ENCODE measurements at regions not wholly inside any gene's neighbourhood (a gene's known extent, or its start where the extent isn't known, plus 50 kb on each side); places are given as distances from the start of the nearest gene placed in this dataset.

DNA sequence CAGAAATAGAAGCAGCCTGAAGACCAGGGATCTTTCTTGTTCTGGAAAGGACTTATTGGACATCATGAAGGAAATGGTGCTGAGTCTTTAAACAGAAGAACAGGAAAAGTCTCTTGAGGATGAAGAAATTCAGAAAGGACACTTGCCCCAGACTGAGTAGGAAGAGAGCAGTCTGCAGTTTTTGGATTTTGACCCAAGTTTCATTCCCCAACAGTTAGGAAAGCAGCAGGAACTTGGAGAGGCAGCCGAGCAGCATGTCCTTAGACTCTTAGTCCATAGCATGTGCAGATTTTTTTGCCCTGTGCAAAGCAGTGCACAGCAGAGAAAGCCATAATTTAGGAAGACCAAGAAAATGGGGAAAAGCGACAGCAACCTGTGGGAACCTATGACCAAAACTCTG lies 927.2 kb upstream of the AUTS2 start:
- no peak for DNase-seq (ENCODE audit: low read depth)

DNA sequence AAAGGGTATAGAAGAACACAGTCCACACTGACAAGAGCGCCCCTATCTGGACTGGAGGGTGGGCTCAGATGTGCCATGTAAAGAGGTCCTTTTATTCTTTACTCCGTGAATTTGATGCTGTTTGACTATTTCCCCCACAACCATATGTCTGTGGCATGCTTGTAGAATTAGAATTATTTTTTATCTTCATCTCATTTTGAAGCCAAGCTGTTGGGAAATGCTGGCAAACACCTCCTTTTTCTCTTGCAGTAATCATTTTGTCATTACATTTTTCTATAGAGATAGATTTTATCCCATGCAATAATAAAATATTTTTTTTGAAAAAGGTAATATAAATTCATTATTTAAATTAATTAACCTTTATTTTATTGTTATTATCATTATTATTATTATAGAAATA lies 926.6 kb upstream of the AUTS2 start:
- no peak for DNase-seq (ENCODE audit: low read depth)

DNA sequence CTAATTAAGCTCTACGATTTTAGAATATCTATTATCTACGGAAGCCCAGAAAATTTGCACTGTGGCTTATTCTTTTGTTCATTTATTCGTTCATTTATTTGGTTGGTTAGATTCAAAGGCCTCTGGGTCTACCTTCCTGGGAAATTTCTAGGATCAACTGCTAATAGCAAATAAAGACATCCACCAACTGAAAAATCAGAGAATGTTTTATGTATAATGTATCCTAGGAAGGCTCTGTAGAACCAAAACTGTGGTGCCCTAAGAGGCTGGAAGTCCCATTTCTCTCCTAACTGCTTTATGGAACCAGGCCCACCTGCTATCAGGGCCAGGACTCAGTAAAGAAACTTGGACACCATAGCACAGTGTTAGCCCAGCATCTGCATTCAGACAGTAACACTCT lies 923.4 kb upstream of the AUTS2 start:
- no peak for DNase-seq (ENCODE audit: low read depth)

DNA sequence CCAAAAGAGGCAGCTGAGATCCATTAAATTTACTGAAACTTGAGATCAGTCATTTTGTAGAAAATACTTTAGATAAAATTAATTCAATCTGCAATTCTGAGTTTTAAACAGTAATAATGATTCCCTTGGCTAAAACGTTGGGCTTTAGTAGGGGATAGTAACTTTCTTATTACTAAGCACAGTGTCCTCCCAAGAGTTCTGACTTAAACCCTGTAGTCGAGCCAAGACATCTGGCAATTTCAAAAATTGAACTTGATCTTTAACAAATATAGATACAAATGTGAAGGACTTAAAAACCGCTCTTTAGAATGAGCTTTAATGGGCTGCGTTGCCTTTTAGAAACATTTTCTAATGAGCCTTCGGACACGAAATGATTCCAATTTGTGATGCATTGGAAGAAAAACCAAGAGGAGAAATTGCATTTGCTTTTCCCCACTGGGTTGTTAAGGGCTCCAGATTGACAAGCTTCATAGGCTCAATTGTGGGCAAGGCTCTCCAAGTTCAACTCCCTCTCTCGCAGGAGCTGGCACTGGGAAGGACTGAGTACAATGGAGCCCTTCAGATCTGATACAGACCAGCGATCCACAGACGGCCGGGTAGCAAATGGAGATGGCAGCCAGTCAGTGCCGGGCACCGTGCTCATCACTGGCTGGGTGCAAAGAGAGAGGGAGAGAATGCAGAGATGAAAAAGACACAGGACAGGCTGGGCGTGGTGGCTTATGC lies 921.3 kb upstream of the AUTS2 start:
- no peak for DNase-seq (ENCODE audit: low read depth)

DNA sequence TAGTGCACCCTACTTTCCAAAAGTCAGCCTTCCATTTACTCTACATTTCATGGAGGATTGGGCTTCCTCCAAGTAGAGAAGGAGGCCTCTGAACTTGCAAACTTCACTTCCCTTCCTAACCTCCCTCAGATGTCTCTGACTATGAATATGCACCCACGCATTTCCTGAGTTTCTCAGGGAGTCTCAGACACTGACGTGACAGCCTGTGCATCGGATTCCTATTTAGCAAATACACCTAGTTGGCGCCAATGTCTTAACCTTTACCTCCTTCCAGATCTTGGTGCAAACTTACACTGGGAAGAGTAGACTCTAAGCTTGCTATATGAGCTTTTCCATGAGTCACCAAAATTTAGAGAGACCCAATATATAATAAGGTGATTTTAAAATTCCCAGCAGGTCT lies 920.1 kb upstream of the AUTS2 start:
- DNase-seq (ENCODE audit: low read depth): no peak

DNA sequence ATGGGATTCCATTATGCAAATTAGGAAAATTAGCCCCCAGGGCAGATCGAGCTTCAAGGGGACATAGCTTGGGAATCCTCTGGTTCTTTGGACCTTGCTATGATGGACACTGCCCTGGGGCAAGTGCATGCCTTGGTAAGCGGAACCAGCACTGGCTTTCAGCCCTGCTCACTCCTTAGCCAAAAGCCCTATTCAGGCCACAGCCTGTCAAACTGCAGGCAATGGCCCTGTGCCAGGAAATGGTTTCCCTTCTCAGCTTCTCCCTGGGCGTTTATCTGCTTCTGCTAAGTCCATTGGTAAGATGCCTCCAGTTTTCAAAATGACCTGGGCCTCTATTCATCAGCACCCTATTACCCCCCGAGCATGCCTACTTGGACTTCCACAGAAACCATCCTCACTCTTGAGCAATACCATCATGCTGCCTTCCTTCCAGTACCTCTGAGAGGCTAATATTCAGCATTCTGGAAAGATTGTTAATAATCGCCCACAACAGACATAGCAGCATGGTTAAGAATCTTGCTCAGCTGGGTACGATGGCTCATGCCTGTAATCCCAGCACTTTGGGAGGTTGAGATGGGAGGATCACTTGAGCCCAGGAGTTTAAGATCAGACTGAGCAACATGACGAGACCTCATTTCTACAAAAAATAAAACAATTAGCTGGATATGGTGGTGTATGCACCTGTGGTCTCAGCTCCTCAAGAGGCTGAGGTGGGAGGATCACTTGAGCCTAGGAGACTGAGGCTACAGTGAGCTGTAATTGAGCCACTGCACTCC lies 918.6 kb upstream of the AUTS2 start:
- DNase-seq (ENCODE audit: low read depth): no peak

DNA sequence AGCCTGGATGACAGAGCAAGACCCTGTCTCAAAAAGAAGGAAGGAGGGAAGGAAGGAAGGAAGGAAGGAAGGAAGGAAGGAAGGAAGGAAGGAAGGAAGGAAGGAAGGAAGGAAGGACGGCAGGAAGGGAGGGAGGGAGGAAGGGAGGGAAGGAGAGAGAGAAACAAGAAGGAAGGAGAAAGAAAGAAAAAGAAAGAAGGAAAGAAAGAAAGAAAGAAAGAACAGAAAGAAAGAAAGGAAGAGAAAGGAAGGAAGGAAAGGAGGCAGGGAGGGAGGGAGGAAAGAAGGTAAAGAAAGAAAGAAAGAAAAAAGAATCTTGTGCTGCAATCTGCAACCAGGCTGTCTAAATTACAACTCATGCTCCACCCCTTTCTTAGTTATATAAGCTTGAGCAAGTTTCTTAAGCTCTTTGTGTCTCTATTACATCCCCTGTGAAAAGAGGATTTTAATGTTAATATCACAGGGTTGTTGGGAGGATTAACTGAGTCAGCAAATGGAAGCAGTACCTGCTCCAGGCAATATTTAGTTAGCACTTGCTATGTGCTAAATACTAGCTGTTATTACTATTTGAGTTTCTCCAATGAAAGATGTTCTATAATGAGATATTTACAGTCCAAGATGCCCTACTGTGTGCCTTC lies 917.9 kb upstream of the AUTS2 start:
- no peak for DNase-seq (ENCODE audit: low read depth)

DNA sequence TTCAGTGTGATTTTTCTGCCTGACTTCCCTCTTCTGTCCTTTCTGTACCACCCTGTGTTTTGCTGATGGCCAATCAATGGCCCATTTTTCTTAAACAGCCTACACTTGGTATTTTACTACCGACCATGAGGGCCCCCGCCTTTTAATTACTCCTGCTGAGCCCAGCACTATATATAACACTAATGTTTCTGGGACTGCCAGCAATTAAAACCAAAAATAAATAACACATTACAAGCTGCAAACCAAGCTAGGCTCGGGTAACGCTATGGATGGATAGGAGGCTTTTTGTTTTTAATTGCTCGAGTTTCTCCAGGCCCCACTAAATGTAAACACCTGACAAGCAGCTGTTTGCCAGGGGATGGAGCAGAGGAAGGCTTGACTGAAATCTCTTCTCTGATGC lies 915.4 kb upstream of the AUTS2 start:
- DNase-seq (ENCODE audit: low read depth): no peak

DNA sequence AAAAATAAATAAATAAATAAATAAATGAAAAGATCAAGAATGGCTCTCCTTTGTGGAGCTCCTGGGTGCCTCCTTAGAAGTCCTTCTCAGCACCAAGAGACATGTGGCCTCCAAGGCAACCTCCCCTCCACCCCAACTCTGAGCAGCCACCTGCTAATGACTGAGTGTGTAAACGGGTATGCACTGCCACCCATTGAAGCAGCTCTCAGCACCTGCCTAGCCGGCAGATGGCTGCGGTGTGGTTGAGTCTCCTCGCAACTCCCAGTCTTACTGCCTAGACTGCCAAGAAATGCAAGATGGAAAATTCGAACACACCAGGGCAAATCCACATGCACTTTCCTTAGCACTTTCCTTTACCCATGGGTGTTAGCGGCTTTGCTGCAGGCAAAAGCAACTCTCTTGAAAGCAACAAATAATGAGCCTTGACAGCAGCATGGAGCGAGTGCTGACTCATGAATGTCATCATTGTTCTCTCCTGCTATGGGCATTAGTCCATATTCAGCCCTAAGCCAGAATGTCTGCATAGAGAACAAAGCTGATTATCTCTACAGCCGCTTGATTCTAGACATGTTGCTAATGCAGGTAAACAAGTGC lies 913.9 kb upstream of the AUTS2 start:
- no peak for DNase-seq (ENCODE audit: low read depth)

DNA sequence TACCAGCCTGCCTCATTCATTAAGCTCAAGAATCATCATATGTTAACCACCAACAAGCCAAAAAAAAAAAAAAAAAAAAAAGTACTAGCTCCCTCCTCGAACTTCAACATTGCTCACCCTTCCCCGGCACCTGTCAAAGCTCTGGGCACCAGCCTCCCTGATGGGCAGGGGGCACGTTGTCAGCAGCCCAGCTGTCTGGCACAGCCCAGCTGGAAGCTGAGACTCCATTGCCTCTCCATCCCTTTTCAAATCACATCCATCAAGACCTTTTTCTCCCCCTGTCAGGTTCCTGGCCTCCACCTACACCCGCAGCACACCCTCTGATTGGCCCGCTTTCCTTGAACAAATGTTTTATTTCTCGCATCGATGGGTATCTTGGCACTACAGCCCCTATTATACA lies 913.3 kb upstream of the AUTS2 start:
- no peak for DNase-seq (ENCODE audit: low read depth)

DNA sequence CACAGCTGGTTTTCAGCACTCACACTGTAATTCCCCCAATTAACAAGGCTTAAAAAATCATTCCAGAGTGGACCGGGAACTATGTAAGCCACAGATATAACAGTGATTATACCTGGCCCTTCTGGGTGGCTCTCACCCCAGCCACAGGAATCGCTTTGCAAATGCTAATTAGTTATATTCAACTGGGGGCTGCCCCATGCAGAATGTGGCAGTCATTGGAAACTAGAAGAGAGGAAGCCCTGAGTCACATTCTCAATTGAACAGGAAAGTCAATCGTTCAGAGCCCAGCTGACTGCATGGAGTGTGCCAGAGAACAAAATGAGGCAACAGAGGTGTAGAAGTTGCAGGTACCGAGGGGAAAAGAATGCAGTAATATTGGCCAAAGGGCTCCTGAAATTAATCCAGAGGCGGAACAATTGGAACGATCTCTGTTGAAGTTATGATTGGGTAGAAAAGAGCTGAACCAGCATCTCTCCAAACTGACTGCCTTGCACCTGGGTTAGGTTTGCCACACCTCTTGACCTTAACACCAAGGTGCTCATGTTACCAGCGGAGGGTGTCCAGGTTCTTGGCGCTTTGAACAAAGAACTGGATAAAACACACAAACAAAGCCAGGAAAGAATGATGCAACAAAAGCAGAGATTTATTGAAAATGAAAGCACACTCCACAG lies 909.7 kb upstream of the AUTS2 start:
- no peak for DNase-seq (ENCODE audit: low read depth)

DNA sequence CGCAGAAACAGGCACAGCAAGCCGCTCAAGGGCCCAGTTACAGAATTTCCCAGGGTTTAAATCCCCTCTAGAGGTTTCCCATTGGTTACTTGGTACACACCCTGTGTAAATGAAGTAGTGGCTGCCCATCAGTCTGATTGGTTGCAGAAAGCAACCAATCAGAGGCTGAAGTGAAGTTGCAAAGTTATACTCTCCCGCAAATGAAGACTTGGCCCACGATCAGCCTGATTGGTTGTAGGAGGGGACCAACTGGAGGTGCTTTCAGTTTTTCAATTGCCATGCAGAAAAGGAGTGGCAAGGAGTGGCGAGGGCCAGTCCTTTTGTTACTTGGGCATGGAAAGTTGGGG lies 909.2 kb upstream of the AUTS2 start:
- no peak for DNase-seq (ENCODE audit: low read depth)

DNA sequence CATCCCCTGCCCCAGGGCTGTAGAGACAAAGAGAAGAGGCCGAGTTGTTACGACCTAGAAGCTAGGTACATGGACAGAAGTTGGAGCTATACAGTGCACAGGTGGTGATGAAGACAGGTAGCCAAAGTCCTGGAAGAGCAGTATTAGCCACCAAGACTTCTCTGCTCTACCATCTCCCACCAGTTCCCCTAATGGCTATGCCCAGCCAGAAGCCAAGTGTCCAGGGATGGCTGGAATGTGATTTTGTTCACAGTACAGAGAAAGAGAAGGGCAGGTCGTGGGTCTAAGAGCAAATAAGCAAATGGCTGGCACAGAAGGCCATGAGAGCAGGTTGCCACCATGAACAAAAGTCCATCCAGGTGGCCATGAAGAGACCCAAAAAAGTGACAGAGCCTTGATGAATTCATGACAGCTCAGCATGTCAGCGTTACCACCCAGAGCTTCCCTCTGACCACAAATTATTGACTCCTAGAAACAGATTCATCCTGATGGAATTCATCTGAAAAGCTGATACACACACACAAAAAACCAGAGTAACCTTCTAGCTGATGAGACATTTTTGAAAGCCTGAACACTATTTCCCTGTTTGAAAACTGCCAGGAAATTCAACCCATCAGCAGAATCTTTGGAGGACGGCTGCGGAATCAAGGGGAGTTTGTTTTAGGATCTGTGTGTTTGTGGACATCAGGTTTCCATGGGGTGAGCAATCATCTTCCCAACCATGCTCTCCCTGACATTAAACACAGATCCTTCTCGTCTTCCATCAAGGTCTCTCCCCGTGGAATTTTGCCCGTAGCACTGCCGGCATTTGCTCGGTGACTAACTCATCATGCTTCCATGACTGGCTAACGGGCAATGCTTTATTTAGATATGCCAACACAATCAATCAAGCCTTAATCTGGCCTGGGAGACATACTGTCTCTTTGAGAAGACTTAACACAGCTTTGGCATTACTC lies 906.7 kb upstream of the AUTS2 start:
- peak; percentile 89 for DNase-seq (ENCODE audit: low read depth)

DNA sequence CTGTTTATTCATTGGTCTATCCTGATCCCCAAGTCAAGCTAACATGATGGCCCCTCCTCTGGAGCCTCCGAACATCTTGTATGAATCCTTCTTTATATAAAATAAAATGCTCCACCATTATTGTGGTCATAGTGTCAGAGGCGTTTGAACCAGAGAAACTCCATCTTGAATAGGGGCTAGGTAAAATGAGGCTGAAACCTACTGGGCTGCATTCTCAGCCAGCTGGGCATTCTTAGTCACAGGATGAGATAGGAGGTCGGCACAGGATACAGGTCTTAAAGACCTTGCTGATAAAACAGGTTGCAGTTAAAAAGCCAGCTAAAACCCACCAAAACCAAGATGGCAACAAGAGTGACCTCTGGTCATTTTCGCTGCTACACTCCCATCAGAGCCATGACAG lies 905.8 kb upstream of the AUTS2 start:
- DNase-seq (ENCODE audit: low read depth): no peak

DNA sequence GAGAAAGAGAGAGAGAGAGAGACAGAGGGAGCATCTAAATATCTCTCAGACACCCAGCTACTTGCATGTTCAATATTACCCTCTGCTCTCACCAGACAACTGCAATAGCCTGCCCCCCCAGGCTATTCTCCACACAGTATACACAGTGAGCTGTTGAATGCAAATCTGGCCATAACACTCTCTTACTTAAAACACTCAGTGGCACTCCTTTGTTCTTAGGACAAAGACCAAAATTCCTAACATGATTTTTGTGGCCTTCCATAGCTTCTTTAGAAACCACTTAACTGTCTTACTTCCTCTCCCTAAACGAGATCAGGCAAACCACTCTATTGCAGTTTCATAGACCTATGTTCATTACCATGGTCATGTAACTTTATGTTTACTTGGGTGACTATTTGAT lies 903.6 kb upstream of the AUTS2 start:
- peak; percentile 33 for DNase-seq (ENCODE audit: low read depth)

DNA sequence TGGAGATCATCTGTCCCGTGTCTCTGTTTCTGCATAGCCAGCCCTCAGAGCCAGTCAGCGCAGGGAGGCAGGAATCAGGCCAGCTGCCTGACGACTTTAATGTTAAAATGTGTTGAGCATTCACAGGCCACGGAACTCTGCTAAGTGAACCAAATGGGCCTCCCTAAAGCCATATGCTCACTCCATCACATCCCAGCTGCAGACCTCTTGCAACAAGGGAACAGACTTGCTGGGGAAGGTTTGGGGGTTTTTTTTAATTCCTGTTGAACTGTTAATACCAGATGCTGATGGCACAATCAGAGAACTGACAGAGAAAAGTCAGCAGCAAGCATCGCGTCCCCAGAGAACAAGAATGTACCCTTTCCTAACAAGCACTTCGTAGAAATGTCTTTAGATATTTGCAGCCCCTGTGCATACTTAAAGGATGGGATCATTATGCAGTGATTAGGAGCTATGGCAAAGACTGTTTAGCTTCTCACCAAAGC lies 900.4 kb upstream of the AUTS2 start:
- peak; percentile 27 for DNase-seq (ENCODE audit: low read depth)

DNA sequence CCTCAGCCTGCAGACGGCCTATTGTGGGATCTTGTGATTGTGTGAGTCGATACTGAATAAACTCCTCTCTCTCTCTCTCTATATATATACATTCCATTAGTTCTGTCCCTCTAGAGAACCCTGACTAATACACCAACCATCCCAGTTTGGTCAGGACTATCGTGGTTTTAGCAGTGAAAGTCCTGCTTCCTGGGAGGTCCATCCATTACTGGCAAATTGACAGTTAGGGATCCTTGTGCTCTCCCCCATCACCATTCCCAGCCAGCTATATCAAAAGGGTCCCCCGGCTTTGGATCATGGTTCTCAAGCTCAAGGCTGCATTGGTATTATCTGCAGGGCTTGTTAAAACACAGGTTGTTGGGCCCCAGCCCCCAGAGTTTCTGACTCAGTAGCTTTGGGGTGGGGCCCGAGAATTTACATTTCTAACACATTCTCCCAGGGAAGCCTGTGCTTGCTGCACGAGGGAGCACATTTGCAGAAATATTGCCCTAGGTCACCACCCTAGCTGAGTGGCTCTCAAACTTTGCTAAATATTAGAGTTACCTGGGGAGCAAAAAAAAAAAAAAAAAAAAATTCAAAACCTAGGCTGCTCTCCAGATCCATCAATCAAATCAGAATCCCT lies 899.1 kb upstream of the AUTS2 start:
- peak; percentile 68 for DNase-seq (ENCODE audit: low read depth)

DNA sequence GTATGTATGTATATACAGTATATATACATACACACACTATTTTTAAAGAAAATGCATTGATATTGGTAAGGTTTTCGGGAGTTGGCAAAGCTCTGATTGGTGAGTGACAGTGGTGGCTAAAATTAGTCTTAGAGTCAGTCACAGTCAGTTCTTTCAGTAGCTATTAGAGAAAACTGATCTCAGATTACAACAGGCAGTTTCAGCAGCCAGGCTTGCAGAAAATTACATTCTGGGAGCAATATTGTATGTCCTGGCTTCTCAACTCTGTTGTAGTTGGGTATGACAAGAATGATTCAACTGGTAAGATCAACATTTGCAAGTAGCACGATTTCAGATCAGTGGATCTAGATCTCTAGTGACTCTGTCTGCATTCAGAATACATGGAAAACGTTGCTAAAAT lies 897.9 kb upstream of the AUTS2 start:
- DNase-seq (ENCODE audit: low read depth): no peak

DNA sequence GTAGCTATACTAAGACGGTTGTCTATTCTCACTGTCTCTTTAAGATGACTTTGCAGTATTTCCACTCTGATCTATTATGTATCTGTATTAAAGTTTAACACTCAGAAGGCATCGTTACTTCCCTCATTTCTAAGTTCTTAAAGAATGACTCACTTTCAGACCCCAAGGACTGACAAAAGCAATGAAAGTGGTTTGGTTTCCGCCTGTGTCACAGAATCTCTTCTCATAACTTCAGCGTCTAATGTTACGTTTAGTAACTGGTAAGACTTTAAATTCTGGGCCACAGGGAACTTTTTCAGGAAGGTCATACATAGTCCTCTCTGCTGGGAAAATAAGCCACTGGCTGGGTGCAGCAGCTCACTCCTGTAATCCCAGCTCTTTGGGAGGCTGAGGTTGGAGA lies 892.0 kb upstream of the AUTS2 start:
- peak; percentile 56 for DNase-seq (ENCODE audit: low read depth)

DNA sequence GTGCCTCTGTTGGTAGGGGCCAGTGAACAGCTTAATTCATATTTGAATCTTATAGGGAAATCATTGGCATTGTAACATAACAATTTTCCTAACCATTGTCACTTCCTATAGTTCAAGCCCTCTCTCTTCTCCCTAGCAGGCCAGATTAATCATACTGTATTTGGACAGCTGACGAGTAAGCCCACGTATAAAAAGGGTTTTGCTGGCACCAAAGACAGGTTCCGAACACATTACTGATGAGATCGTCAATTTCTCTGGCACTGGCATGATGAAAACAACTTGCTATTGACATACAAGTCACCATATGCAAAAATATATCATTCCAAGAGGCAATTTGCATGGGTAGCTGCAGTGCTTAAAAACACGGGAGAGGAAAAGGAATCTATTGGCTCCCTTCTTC lies 891.1 kb upstream of the AUTS2 start:
- DNase-seq (ENCODE audit: low read depth): no peak

DNA sequence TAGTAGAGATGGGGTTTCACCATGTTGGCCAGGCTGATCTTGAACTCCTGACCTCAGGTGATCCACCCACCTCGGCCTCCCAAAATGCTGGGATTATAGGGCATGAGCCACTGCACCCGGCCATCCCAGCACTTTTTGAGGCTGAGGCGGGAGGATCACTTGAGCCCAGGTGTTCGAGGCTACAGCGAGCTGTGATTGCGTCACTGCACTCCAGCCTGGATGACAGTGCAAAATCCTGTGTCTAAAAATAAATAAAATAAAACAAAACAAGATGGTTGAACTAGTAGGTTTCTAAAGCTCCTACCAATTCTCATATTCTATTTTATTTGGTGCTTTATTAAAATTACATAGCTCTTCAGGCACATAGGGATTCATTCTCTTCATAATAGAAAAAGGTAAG lies 890.3 kb upstream of the AUTS2 start:
- no peak for DNase-seq (ENCODE audit: low read depth)
